Stimulated activated CD8-positive, alpha-beta memory T cell treated with anti-CD3 and anti-CD28 coated beads, Interleukin-4, amount 100 ng/mL, for 24 hours (primary cell): ENCODE measurements at regions not wholly inside any gene's neighbourhood (a gene's known extent, or its start where the extent isn't known, plus 50 kb on each side); places are given as distances from the start of the nearest gene placed in this dataset.

Experiments used
- DNase-seq: peaks from one replicate; pipeline ENCODE4 v3.0.0-alpha.2; 2020; ENCODE audit warnings: low read depth

- no peak for DNase-seq
Observed at GRCh38 chr5:89128092-89128491, 245.1 kb upstream of the MEF2C start.

- DNase-seq: no peak
Observed at GRCh38 chr5:89127191-89127590, 244.2 kb upstream of the MEF2C start.

DNA sequence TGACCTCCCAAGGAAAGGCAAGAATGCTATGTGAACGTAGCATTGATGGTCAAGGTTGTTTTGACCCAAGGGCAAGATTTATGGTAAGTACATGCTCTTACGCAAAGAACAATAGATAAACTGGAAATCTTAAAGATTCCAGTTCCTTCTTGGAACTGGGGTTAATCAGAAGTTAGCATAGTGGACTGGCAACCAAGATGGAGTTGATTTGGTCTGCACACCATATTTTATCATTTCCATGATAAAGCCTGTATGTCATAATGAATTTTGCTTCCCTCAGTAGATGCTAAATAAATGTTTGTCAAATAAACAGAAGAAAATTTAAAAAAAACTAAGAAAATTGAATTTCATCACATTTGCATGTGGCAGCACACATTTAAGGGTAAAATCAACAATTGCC is 242.4 kb upstream of the MEF2C start:
- no peak for DNase-seq

DNA sequence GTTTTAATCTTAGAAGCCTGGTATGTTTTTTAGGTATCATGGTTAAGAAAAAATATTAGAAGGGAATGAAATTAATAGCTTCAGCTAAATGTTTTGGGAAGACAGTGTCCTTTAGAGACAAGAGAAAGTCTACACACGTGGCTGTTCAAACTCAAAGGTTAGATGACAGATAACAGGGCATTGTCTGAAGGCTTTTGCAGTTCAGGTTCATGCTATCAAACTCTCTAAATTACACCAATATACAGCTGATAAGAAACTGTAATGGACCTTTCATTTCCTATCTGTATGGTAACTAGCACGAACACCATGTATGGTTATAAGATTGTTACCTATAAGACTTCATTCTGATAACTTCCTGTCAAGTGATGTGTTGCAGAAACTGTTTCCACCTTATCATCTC is 240.6 kb upstream of the MEF2C start:
- no peak for DNase-seq

DNA sequence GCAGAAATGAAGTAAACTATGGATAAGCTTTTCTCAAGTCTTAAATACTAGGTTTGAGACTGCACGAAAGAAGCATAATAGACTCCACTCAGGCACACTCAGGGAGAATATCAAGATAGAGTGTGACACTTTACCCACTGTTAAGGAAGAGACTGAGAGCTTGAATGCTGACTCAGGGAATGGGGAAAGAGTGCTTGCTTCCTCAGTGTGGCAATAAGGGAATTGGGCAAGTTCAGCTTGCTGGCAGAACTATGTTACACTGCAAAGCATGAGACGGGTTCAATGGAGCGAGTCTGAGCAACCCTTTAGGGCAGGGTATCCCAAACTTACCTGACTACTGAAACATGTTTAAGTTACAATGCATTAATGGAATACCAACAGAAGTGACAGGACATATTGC is 237.7 kb upstream of the MEF2C start:
- DNase-seq: no peak

- DNase-seq: no peak
Observed at GRCh38 chr5:89117124-89117644, 234.2 kb upstream of the MEF2C start.

GRCh38 chr5:89110916-89111646 is 228.1 kb upstream of the MEF2C start:
- no peak for DNase-seq

GRCh38 chr5:89106480-89106879 is 223.5 kb upstream of the MEF2C start:
- DNase-seq: no peak

GRCh38 chr5:89105836-89106235 is 222.9 kb upstream of the MEF2C start:
- no peak for DNase-seq

DNA sequence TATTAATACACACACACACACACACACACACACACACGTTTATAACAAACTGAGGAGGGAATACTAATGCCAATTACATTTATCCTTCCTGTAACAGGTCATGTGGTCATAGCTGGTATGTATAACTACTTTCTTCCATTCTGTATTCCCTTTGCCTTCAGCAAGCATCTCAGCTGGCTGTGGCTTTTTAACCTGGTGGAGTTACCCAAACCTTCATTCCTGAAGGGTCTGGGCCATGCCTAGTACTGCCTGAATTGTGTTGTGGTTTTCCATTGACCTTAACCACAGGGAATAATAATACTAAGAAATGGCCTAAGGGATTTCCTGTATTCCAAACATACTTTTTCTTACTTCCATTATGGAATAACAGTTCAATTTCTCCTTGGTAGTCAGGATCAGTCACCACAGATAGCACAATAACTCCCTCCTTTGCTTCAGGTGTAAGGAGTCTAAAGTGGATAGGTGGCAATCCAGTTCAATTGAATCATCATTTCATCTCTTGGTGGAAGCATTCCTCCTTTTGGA is 222.2 kb upstream of the MEF2C start:
- DNase-seq: no peak

- no peak for DNase-seq
Observed at GRCh38 chr5:89098199-89098756, 215.3 kb upstream of the MEF2C start.

DNA sequence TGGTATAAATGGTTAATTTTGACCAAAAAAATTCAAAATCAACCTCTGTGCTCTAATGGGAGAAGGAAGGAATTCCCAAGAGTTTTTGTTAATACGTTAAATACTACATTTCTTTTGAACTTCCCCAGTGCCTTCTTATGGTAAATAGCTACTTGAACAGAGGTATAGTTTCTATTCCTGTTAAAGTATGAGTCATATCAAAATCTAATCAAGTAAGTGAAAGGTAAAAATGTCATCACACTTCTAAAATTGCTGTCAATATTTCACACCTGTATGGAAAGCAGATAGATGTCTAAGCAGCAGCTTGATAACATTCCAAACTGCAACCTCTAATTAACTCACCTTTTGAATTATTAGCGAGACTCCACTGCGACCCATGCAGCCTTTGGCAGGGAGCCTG is 214.1 kb upstream of the MEF2C start:
- no peak for DNase-seq

DNA sequence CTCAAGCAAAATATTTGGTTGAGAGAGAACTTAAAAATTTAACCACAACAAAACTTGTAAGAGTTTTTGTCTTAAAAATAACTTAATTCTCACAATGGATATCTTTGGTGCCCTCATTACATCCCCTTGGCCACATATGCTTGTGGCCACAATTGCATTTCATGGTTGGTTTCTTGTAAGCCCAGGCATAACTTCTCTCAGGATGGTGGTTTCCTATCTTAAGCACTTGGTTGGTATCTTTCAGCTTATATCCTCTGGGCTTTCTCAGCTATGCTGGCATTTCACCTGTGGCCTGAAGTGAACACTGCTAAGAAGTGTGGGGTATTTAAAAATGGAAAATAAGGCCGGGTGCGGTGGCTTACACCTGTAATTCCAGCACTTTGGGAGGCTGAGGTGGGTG is 212.4 kb upstream of the MEF2C start:
- DNase-seq: no peak

DNA sequence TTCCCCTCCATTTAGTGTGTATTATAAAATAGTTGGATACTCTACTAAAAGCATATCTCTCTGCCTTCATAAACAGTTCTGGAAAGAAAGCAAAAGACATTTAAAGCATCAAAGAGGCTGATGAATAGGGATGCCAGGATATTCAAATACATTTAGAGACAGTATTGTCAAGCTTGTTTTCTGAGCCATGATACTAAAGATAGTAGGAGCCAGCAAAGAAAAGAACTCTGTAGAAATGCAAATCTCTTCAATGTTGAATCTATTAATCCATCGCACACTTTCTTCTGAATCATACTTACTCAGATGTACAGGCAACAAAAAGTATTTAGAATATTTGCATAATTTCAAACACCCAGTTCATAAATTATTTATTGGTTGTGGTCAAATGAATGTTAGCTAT is 207.1 kb upstream of the MEF2C start:
- DNase-seq: no peak

- no peak for DNase-seq
Observed at GRCh38 chr5:89087551-89088318, 204.8 kb upstream of the MEF2C start.

GRCh38 chr5:89087128-89087527 is 204.1 kb upstream of the MEF2C start:
- DNase-seq: no peak

GRCh38 chr5:89086390-89087086 is 203.6 kb upstream of the MEF2C start:
- no peak for DNase-seq

DNA sequence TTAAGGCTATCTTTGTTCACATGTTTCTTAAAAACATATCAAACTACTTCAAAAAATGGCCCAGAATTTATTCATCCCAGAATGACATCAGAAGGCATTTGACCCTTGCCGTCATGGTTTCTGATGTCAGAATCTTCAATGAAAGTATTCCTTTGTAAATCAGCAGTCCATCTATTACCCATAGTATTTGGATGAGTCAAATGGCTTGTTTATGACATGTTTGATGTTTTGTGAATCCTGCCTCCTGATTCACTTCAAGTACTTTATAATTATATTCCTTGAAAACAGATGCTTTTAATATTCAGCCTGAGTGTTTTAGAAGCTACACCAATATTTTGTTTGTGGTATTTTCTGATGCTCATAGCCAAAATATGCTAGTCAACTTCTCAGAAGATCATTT is 200.8 kb upstream of the MEF2C start:
- DNase-seq: no peak

DNA sequence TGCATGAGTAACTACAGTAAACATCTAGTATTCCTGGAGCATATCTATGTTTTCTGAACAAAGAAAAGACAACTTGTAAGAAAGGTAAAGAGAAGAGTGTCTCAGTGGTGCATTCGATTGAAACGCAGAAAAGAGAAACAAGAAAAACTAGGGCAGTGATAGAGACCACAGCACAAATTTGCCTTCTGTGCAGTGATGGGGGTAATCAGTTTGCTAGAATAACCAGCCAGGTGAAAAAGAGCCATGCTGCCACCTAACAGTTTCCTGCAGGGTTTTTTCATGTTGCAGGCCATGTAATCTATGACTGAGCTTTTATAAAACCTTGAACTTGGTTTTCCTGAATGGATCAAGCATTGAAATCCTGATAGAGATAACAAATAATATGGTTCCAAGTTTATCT is 198.4 kb upstream of the MEF2C start:
- no peak for DNase-seq

GRCh38 chr5:89080467-89081116 is 197.6 kb upstream of the MEF2C start:
- DNase-seq: no peak

DNA sequence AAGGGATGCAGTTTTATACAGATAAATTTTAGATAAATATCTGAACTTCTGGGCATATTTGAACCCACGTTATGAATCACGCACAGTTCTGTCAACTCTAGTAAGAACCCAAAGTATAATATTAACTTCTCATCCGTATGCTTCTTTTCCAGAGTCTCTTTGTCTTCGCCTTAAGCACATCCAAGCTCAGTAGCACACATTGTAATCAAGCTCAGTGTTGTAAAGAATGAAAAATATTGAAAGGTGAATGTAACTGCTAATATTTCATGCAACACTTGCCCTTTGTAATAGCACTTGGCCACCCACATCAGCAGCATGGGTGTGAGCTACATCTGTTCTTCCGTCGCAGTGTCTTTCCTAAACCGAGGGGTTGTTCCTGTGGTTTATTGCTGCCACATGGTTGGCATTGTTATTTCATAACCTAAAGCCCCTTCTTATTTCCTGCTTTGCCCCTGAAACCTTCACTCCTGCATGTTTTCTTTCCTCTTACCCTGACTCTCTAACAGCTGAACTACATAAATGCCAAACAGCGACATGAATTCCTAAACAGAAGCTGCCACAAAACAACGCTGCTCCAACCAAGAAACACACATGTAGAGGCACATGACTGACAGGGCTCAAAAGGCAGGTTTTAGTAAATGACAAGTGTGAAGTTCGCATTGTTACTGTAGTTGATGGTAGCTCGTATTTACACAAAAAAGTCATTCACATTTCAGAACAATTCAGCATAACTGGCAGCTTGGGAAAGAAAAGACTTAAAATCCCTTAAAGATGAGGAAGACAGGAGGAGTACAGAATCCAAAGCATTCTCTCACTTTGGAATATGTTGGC is 190.1 kb upstream of the MEF2C start:
- no peak for DNase-seq
